ENCODE measurements at regions not wholly inside any gene's neighbourhood (a gene's known extent, or its start where the extent isn't known, plus 50 kb on each side); places are given as distances from the start of the nearest gene placed in this dataset.

DNA sequence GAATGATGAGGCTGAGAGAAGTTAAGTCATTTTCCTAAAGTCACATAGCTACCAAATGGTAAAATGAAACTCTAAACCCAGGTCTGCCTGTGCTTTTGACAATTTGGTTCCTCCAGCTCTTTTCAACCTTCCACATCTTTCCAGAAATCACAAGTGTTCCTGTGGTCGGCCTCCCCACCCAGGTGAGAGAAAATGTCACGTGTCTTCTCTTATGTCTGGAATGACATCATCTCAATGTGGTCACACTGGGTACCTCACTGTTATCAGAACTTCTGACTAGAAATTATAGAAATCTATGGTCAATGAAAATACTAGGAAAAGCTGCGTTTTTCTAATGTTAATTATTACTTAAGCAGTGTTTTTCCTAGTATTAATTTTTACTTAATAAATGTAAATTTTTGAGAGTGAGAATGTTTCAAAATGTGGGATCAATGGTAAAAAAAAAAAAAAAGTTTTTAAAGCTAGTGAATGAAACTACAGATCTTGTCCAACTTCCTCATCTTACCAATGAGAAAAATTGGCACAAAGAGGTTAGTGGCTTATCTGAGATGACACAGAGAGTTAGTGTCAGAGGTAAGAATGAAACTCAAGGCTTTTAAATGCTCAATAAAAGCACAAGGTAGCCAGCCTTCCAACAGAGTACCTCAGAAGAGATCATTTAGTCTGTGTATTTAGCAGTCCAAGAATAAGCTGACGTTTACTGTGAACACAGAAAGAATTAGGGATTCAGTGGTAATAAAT lies 228.7 kb upstream of the NR4A3 start:
- DNase-seq, result peak in 1 of 2 experiments; percentile 8

DNA sequence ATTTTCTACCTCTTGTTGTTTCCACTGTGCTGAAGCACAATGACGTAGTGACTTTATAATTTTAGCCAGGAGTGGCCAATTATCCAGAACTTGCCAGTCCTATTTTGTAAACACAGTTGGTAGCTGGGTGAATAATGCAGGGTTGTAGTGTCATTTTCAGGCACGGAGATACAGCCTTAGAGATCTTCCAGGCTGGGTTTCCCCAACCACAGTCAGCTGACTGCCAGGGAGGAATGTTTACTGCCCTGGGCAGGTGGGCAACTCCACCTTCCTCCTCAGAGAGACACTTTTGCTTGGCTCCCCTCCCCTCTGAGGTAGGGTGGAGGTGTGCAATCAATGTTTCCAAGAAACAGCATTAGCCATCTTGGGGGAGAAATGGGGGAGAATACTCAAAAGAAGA lies 228.1 kb upstream of the NR4A3 start:
- no peak for DNase-seq

DNA sequence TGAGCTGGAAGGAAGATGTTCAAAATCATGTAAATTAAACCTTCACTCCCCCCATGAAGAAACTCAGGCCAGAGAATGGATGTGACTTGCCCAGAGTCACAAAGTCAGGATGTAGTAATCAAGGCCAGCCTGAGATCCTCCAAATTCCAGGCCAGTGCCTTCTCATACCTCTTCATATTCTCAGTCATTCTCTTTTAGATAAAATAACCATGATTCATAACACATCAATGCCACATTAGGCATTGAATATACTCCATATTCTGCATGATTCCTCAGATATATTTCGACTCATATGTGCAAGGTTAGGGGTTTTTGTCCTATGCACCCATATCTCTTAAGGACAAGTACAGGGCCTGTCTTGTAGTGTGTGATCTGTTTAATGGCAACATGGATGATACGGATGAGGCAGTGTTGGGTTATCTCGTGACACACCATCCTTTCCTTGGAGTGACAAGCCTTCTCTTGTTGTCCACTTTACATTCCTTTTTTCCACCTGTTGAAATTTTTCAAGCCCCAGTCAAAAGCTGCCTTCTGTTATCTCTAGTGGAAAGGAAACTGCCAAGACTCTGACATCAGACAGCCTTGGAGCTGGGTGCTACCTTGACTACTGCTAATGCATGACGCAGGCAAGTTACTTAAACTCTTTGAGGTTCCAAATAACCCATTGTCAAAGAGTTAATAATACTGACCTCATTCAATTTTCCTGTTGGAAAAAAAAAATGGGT lies 227.5 kb upstream of the NR4A3 start:
- no peak for DNase-seq

- no peak for DNase-seq
These were observed 225.9 kb upstream of the NR4A3 start for GRCh38 chr9:99595796-99596195.

DNA sequence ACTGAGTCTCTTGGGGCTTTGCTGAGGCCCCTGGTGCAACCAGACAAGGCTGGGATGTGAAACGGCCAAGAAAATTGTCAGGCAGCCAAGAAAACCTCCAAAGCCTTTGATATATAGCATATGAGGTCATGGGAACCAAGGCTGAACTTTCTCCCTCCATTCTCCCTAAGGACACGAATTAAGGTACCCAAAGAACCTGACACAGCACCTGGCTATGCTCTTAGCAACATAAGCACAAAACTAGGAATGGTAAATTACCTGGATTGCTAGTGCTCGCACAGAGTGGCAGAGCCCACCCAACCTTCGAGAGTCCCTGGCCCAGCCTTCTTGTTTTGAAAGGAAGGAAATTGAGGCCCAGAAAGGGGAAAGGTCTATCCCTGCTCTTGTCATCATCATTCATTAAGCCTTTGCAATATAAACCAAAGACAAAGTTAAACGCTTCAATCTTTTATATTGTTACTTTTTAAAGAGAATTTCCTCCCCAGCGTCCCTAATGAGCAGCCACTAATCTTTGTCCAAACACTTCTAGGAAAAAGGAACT lies 220.0 kb upstream of the NR4A3 start:
- no peak for DNase-seq

- no peak for DNase-seq
These were observed 218.8 kb upstream of the NR4A3 start for GRCh38 chr9:99602854-99603253.

GRCh38 chr9:99605016-99605743 lies 216.5 kb upstream of the NR4A3 start:
- DNase-seq, result no peak

DNA sequence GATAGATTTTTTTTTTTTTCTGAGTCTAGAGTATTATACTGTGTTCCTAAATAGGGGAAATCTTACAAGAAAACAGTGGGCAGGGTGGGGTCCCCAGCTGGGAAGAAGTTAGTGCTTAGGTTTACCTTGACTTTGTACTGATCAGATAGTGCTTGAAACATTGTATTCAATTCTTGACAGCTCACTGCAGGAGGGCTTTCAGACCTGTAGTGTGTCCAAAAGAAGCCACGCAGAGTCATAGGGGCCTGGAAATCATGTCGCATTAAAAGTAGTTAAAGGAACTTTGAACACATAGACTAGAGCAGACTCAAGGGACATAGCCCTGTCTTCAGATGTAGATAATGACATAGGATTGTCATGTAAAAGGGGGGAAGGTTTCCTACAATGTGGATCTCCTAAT lies 215.4 kb upstream of the NR4A3 start:
- DNase-seq, result no peak

DNA sequence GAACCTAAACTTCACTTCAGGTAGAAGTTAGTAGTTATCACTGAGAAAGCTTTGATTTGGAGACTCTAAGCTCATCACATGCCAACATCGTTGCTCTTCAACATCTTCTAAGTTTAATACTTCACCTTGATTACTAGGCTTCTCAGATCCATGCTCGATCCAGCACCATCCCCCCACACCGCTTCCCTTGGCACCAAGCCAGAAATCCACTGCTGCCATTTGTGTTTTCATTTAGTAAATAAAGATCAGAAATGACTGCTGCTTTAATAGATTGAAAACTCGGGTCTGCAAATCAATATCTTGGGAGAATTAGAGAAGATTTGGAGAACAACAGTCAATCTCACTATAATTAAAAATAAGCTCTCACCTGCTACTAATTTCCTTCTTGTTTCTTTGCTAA lies 214.7 kb upstream of the NR4A3 start:
- no peak for DNase-seq

DNA sequence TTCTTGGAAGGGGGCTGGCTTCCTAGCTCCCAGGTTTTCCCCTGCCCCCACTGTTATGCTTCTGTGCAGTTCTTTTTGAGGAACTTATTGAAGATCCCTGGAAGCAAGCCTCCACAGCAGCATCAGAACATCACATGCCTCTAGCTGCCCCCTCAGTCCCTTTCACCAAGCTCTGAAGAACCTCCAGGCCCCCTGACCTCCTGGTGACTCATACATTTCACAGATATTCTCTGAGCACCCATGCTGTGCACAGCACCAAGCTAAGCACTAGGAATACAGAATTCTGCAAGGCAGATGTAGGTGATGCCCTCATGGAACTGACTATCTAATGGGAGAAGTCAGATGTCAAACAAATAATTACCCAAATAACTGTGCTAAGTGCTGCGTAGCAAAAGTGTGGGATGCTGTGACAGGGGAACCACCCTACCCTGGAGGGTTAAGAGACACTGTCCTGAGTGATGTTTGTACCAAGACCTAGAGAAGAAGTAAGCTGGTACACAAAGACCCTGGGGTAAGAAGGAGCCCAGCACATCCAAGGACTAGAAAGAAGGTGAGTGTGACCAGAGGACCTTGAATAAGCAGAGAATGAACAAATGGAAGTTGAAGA lies 213.7 kb upstream of the NR4A3 start:
- no peak for DNase-seq

DNA sequence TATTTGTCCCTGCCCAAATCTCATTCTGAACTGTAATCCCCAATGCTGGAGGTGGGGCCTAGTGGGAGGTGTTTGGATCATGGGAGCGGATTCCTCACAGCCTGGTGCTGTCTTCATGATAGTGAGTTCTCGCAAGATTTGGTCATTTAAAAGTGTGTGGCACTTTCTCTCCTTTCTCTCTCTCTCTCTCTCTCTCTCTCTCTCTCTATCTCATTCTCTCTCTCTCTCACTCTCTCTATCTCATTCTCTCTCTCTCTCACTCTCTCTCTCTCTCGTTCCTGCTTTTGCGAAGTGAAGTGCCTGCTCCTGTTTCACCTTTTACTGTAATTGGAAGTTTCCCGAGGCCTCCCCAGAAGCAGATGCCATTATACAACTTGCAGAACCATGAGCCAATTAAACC lies 207.3 kb upstream of the NR4A3 start:
- DNase-seq, result no peak

GRCh38 chr9:99621040-99621439 lies 200.6 kb upstream of the NR4A3 start:
- DNase-seq, result no peak

- DNase-seq, result no peak
These were observed 199.0 kb upstream of the NR4A3 start for GRCh38 chr9:99622679-99623078.

DNA sequence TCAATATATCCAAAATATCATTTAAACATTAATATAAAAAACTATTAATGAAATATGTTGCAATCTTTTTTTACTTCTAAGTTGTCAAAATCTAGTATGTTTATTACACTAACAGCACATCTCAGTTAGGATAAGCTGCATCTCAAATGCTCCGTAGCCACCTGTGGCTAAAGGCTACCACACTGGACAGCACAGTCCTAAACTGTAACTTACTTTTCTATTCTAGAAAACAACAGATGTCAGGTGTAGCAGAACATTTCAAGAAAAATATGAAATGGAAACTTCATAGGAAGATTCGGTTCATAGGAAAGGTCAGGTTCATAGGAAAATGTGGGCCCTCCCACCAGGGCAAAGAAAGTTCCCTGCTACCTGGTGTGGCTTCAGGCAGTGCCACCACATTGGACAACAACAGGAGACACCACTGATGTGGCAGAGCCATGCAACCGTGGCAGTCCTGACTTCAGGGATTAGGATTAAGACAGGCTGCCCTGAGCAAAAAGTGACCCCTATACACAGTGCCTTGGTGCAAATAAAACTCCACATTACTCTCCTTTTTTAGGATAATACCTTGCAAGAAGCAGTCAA lies 197.8 kb upstream of the NR4A3 start:
- no peak for DNase-seq

DNA sequence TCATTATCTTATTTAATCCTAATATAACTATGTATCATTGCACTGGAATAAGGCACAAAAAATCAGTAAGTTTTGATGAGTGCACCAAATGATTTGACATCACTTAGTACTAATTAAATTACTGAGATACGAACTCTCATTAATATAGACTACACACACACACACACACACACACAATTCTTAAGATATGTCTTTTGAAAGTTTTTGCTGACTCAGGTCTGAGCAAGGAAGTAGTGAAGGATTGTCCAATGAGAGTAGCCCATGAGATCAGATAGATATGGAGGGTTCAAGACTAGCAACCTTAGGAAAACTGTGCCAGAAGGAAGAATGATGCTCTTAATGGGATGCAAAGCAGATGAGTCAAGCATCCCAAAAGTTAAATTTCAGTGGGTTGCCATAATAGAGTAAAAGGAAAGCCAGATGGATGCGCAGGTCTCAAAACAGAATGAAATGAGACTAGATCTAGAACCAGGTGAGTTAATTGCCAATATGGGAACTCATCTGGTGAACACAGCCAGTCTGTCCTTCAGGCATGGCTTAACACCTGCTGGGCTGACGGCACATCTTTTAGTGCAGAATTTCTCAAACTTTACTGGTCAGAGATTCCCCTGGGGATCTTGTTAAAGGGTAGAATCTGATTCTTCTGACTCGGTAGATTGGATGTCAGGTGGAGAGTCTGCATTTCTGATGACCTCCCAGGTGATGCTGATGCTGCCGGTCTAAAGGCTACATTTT lies 197.0 kb upstream of the NR4A3 start:
- DNase-seq, result no peak

DNA sequence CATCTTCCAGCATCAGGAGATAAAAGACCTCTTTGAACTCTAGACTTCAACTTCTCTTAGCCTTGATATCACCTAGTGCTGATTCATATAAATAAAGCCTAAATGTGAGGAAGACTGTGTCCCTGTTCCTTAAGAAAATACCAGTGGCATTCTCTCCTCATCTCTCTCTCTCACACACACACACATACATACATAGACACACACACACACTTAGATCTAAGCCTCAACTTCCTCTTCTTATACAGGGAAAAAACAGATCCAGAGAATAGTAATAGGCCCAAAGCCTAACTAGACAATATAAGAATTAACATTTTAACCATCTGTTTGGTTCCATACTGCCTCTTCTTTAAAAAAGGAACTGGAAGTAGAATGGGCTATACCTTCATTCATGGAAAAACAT lies 195.3 kb upstream of the NR4A3 start:
- no peak for DNase-seq

DNA sequence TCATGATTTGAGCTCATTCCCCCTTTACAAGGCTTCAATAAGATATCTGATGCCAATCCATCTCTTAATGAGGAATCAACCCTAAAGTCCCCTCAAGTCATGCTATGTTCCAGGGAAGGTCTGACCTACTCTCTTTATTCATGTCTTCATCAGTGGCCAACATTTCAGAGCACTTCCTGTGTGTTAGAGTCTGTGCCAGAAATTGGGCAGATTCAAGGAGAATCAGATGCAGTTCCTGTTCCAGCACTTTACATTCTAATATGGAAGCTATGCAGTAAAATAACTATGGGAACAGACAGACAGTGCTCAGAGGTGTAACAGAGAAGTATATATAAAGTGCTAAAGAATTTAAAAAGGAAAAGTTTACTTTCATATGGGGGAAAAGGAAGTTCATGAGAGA lies 193.4 kb upstream of the NR4A3 start:
- no peak for DNase-seq

DNA sequence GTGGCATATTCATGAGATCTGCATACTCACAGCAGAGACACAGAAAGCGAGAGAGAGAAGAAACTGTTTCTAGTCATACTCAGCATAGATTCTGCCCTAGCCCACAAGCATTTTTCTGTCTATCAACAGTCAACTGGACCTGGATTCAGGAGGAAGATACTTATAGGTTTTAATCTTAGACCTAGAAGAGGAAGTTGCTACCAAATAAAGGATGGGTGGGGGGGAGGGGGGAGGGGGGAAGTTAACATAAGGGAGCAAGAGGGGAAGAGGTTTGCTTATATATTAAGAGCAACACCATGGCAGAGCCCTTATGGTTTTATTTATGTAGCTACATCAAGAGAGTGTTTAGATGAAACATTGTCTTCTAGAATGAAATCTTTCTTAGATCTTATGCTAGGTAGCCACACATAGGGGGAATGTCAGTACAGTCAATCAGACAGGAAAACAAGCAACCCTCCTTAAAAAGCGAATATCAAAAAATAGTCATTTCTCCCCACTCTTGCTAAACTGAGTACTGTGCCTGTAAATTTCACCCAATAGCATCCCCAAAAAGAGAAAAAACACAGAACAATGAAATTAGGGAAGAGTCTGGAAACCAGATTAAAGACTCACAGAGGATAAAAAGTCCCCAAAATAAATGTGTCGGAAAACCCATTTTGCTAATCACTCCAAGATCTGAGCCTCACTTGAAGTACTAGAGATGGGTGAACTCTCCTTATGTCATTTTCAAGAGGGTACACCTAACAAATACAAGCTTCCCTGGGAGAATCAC lies 192.7 kb upstream of the NR4A3 start:
- DNase-seq, result peak in 1 of 2 experiments; percentile 28

DNA sequence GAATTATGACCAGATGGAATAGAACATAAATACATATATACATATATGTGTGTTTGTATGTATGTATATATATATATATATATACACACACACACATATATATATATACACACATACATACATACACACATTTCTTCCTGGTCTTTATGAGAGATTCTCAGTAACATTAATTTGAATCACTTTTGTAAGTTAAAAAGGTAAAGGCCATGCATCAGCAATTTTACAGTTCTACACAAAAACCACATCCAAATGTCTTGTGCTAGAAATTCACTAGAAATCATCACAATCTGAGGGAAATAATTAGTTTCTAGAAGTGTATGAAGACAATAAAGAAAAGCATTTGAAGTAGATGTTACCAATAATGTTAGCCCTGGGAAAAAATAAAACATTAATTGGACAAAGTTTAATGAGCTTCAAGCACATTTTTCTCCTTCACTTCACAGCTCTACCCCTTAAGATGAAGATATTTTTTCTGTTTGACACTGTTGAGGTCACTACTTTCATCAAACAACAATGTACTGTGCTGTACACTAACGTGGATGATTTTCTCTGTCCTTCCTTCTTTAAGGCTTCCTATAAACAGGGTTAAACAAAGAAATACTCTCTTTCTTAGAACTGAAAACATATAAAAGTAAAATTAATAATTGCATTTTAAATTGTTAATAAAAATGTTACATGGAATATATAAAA lies 189.2 kb upstream of the NR4A3 start:
- DNase-seq, result no peak

GRCh38 chr9:99633265-99633664 lies 188.4 kb upstream of the NR4A3 start:
- DNase-seq, result no peak

- no peak for DNase-seq
These were observed 187.5 kb upstream of the NR4A3 start for GRCh38 chr9:99634186-99634585.

All from AML-193 (cell line).